Suprapubic skin (tissue), 4 donors: ENCODE measurements at regions not wholly inside any gene's neighbourhood (a gene's known extent, or its start where the extent isn't known, plus 50 kb on each side); places are given as distances from the start of the nearest gene placed in this dataset.

Source experiments
- POLR2A ChIP-seq, 2 donors: fragments of 450-650 bp; IDR thresholded peaks; one replicate each; pipeline ENCODE4 v1.6.1; 2017; ENCODE audit warnings: antibody characterized with exemption in 2 of 2, mild to moderate bottlenecking in 2 of 2, moderate library complexity in 2 of 2
- POLR2AphosphoS5 ChIP-seq, 3 donors: sonication (generic); formaldehyde crosslinking; IDR thresholded peaks; one replicate each; pipeline ENCODE4 v1.6.1; 2017; ENCODE audit warnings: antibody characterized with exemption in 3 of 3
- TF ChIP-seq, protein P1 (sequence below), 2 donors: fragments of 200-600 bp in 1 of 2; fragments of 450-650 bp in 1 of 2; sonication (generic) in 1 of 2; IDR thresholded peaks; one replicate each; pipeline ENCODE4 v1.5.1; 2016 to 2019; ENCODE audit warnings: antibody characterized with exemption in 2 of 2, mild to moderate bottlenecking in 1 of 2, moderate library complexity in 1 of 2

DNA sequence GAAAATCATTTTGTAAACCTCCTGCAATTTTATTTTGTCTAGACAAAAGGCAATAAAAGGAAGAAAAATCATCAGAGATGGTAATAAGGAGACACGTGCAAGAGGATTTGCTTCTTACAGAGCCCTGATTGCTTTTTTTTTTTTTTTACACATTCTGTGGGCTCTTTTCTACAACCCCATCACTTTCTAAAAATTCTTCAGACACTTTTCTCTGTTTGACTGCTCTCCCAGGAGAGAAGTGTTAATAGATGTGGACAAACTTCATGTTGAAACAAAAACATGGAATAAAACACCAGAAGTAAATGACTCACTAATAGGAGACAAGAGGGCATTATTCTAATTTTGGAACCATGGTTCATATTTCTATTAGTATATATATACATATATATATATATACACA is 114.4 kb upstream of the TPRG1 start:
- TF ChIP-seq POLR2A (IDR thresholded peaks at IDR 0.05) (no peak), POLR2AphosphoS5 (IDR thresholded peaks at IDR 0.05) (no peak)
- TF ChIP-seq, protein P1, sequence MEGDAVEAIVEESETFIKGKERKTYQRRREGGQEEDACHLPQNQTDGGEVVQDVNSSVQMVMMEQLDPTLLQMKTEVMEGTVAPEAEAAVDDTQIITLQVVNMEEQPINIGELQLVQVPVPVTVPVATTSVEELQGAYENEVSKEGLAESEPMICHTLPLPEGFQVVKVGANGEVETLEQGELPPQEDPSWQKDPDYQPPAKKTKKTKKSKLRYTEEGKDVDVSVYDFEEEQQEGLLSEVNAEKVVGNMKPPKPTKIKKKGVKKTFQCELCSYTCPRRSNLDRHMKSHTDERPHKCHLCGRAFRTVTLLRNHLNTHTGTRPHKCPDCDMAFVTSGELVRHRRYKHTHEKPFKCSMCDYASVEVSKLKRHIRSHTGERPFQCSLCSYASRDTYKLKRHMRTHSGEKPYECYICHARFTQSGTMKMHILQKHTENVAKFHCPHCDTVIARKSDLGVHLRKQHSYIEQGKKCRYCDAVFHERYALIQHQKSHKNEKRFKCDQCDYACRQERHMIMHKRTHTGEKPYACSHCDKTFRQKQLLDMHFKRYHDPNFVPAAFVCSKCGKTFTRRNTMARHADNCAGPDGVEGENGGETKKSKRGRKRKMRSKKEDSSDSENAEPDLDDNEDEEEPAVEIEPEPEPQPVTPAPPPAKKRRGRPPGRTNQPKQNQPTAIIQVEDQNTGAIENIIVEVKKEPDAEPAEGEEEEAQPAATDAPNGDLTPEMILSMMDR (IDR thresholded peaks at IDR 0.05) = no peak
